ENCODE measurements at regions not wholly inside any gene's neighbourhood (a gene's known extent, or its start where the extent isn't known, plus 50 kb on each side); places are given as distances from the start of the nearest gene placed in this dataset.

- no CpG with 5 or more reads among the region's 5 CpGs for WGBS (ENCODE audit: extremely low coverage, insufficient read length, low lambda C conversion rate)
- H3K27me3 Mint-ChIP-seq (ENCODE audit: low read depth), result peaks cover 3% of the 10 kb centered on the region; the same call in 1 of the 2 replicates
Measured at GRCh38 chr1:67610450-67610849, 74.6 kb upstream of the GADD45A start.

More at GRCh38 chr1:67610450-67610849, 74.6 kb upstream of the GADD45A start:
- 0 out of 7 replicates have a peak, but pooled peaks cover 0 to 4% (median 0%) of the 10 kb centered on the region in 3 experiments for H3K36me3 Mint-ChIP-seq (ENCODE audit: insufficient read depth in 1 of 3, low read depth in 3 of 3)
- no peak overlapping the region for H2BK12ac ChIP-seq (ENCODE audit: insufficient read length, low read depth, low read length)
- H4K91ac ChIP-seq (ENCODE audit: insufficient read length, low read depth, low read length), result no peak overlapping the region
- H3K23ac ChIP-seq (ENCODE audit: insufficient read length, low read depth, low read length), result no peak overlapping the region
- no peak overlapping the region for H3K4me3 Mint-ChIP-seq
- H3K18ac ChIP-seq (ENCODE audit: insufficient read length, low read depth, low read length), result no peak overlapping the region
- no peak overlapping the region for H2BK15ac ChIP-seq (ENCODE audit: low read depth, low read length)
- H3K79me1 ChIP-seq (ENCODE audit: insufficient read depth, low read depth, low read length, poor library complexity, severe bottlenecking), result no peaks in the 10 kb centered on the region
- no peaks in the 10 kb centered on the region for H3K27me3 ChIP-seq (ENCODE audit: insufficient read depth, low read length)
- TF ChIP-seq CTCF (conservative IDR thresholded peaks at IDR 0.05), result no peak
- H3K4ac ChIP-seq (ENCODE audit: low read depth, low read length), result no peak overlapping the region
- H2BK5ac ChIP-seq (ENCODE audit: insufficient read length, low read length), result no peak overlapping the region
- H3K4me1 Mint-ChIP-seq, result peaks cover 6 to 8% of the 10 kb centered on the region in 2 experiments; a peak in 3 of 4 replicates
- no peak overlapping the region for H2BK20ac ChIP-seq (ENCODE audit: low read depth, low read length, poor library complexity, severe bottlenecking)
- no peak overlapping the region for H4K8ac ChIP-seq (replicated peaks; ENCODE audit: insufficient read length, low read depth, low read length)
- no peak overlapping the region for H2BK120ac ChIP-seq (ENCODE audit: low read depth, low read length, poor library complexity, severe bottlenecking)
- no peaks in the 10 kb centered on the region for H4K20me1 ChIP-seq (ENCODE audit: control insufficient read depth, insufficient read depth, insufficient read length)
- H3K23me2 ChIP-seq (ENCODE audit: insufficient read length, low read depth, low read length, poor library complexity, severe bottlenecking), result no peaks in the 10 kb centered on the region
- H3K14ac ChIP-seq (ENCODE audit: insufficient read depth, low read length), result no peak overlapping the region
- H3K9me3 ChIP-seq (ENCODE audit: control insufficient read depth, low read depth, low read length), result no peaks in the 10 kb centered on the region
- H3K9me3 Mint-ChIP-seq, result no peaks in the 10 kb centered on the region
- H3T11ph ChIP-seq (ENCODE audit: low read length), result no peak overlapping the region
- no peak overlapping the region for H3K27ac Mint-ChIP-seq
- no peak for DNase-seq
- H2AFZ ChIP-seq (ENCODE audit: low read length), result no peak overlapping the region
- H3K56ac ChIP-seq (ENCODE audit: insufficient read length, low read depth, low read length), result no peak overlapping the region
- H2AK5ac ChIP-seq (ENCODE audit: insufficient read length, low read length), result no peak overlapping the region
- H4K5ac ChIP-seq (ENCODE audit: insufficient read length, low read depth, low read length), result no peak overlapping the region
- no peak overlapping the region for H3K27ac ChIP-seq (ENCODE audit: insufficient read length, low read depth, low read length)
- no peak overlapping the region for H3K9ac ChIP-seq (ENCODE audit: extremely low read depth, insufficient read length, low read length)
- no peak overlapping the region for H3K4me2 ChIP-seq (ENCODE audit: insufficient read depth, insufficient read length, low read length)
- H3K79me2 ChIP-seq (ENCODE audit: insufficient read depth, low read length), result no peaks in the 10 kb centered on the region
- H3K4me1 ChIP-seq (ENCODE audit: insufficient read depth, low read length), result no peaks in the 10 kb centered on the region

Measured in H9 (cell line).